ENCODE measurements at regions not wholly inside any gene's neighbourhood (a gene's known extent, or its start where the extent isn't known, plus 50 kb on each side); places are given as distances from the start of the nearest gene placed in this dataset.
"Not testable (repeated sequence)": the region's sequence is repeated elsewhere in the genome, so short reads cannot be mapped to it uniquely, and the experiment has no call there.

GRCh38 chr6:98384801-98385200 is 449.6 kb upstream of the POU3F2 start:
- Histone ChIP-seq H3K4me3 (no peak overlapping the region), H3K27ac (no peak overlapping the region), H4K20me1 (ENCODE audit: low read depth) (no peaks in the 10 kb centered on the region), H3K9ac (no peak overlapping the region), H2AFZ (replicated peaks) (peak overlapping the region; percentile 81), H3K36me3 (no peaks in the 10 kb centered on the region), H3K4me2 (peak overlapping the region; percentile 30), H3K9me3 (ENCODE audit: low read depth) (no peaks in the 10 kb centered on the region), H3K27me3 (no peaks in the 10 kb centered on the region), H3K4me1 (peaks cover 17% of the 10 kb centered on the region), H3F3A (ENCODE audit: low read depth) (peaks cover 4% of the 10 kb centered on the region), H3K79me2 (ENCODE audit: low read depth) (no peaks in the 10 kb centered on the region)
- DNase-seq (ENCODE audit: low spot score), result peak; percentile 19
- peak overlapping the region; percentile 32 for H3K27ac Mint-ChIP-seq
- H3K4me3 Mint-ChIP-seq, result peak overlapping the region; percentile 22
- peaks cover 2% of the 10 kb centered on the region for H3K27me3 Mint-ChIP-seq (ENCODE audit: insufficient read depth, low read depth)
- peaks cover 36% of the 10 kb centered on the region for H3K4me1 Mint-ChIP-seq
- H3K36me3 Mint-ChIP-seq, result peaks cover 3% of the 10 kb centered on the region
- TF ChIP-seq EZH2 (IDR thresholded peaks at IDR 0.05), result no peak
- no peak for TF ChIP-seq EZH2phosphoT487 (IDR thresholded peaks at IDR 0.05)
- TF ChIP-seq CTCF (IDR thresholded peaks at IDR 0.05), result no peak
- peaks cover 8% of the 10 kb centered on the region for H3K9me3 Mint-ChIP-seq

- no peaks in the 10 kb centered on the region for H3K4me1 Mint-ChIP-seq
- no peak overlapping the region for H3K4me2 ChIP-seq
- H4K20me1 ChIP-seq (ENCODE audit: low read depth), result no peaks in the 10 kb centered on the region
- no peaks in the 10 kb centered on the region for H3F3A ChIP-seq (ENCODE audit: low read depth)
- TF ChIP-seq EZH2 (IDR thresholded peaks at IDR 0.05) (no peak), EZH2phosphoT487 (IDR thresholded peaks at IDR 0.05) (no peak), CTCF (IDR thresholded peaks at IDR 0.05) (no peak)
- H3K36me3 Mint-ChIP-seq, result no peaks in the 10 kb centered on the region
- H3K27ac Mint-ChIP-seq, result no peak overlapping the region
- DNase-seq (ENCODE audit: low spot score), result no peak
- no peaks in the 10 kb centered on the region for H3K9me3 ChIP-seq (ENCODE audit: low read depth)
- no peaks in the 10 kb centered on the region for H3K4me1 ChIP-seq
- H3K9ac ChIP-seq, result no peak overlapping the region
- H3K9me3 Mint-ChIP-seq, result peaks cover 9% of the 10 kb centered on the region
- no peaks in the 10 kb centered on the region for H3K36me3 ChIP-seq
- no peak overlapping the region for H3K27ac ChIP-seq
- no peak overlapping the region for H3K4me3 Mint-ChIP-seq
- H2AFZ ChIP-seq (replicated peaks), result no peak overlapping the region
- H3K27me3 Mint-ChIP-seq (ENCODE audit: insufficient read depth, low read depth), result peaks cover 2% of the 10 kb centered on the region
- H3K27me3 ChIP-seq, result no peaks in the 10 kb centered on the region
- no peaks in the 10 kb centered on the region for H3K79me2 ChIP-seq (ENCODE audit: low read depth)
- no peak overlapping the region for H3K4me3 ChIP-seq
Observed at GRCh38 chr6:98395610-98396166, 438.7 kb upstream of the POU3F2 start.

GRCh38 chr6:98416027-98416426 is 418.3 kb upstream of the POU3F2 start:
- Histone ChIP-seq H2AFZ (replicated peaks) (no peak overlapping the region), H3K9me3 (ENCODE audit: low read depth) (no peaks in the 10 kb centered on the region), H3K27ac (no peak overlapping the region), H3K79me2 (ENCODE audit: low read depth) (no peaks in the 10 kb centered on the region), H3K9ac (no peak overlapping the region), H3K27me3 (no peaks in the 10 kb centered on the region), H3K4me3 (no peak overlapping the region), H4K20me1 (ENCODE audit: low read depth) (no peaks in the 10 kb centered on the region), H3K4me2 (no peak overlapping the region), H3K36me3 (peaks cover 3% of the 10 kb centered on the region), H3K4me1 (no peaks in the 10 kb centered on the region), H3F3A (ENCODE audit: low read depth) (no peaks in the 10 kb centered on the region)
- H3K27me3 Mint-ChIP-seq (ENCODE audit: insufficient read depth, low read depth), result peaks cover 4% of the 10 kb centered on the region
- H3K27ac Mint-ChIP-seq, result no peak overlapping the region
- peaks cover 27% of the 10 kb centered on the region for H3K9me3 Mint-ChIP-seq
- H3K36me3 Mint-ChIP-seq, result peaks cover 2% of the 10 kb centered on the region
- no peaks in the 10 kb centered on the region for H3K4me1 Mint-ChIP-seq
- TF ChIP-seq EZH2 (IDR thresholded peaks at IDR 0.05), result no peak
- no peak for TF ChIP-seq EZH2phosphoT487 (IDR thresholded peaks at IDR 0.05)
- no peak for TF ChIP-seq CTCF (IDR thresholded peaks at IDR 0.05)
- no peak overlapping the region for H3K4me3 Mint-ChIP-seq
- no peak for DNase-seq (ENCODE audit: low spot score)

GRCh38 chr6:98416497-98417158 is 417.7 kb upstream of the POU3F2 start:
- not testable (repeated sequence) for H3K36me3 ChIP-seq; H3K9ac ChIP-seq; H4K20me1 ChIP-seq (ENCODE audit: low read depth); H3K79me2 ChIP-seq (ENCODE audit: low read depth); H3K4me3 Mint-ChIP-seq; H3K4me2 ChIP-seq; H3K27me3 ChIP-seq; H3K9me3 ChIP-seq (ENCODE audit: low read depth); H3K27ac ChIP-seq; H3K27me3 Mint-ChIP-seq (ENCODE audit: insufficient read depth, low read depth); H3K27ac Mint-ChIP-seq; H3K36me3 Mint-ChIP-seq; H3K4me3 ChIP-seq; H3K4me1 Mint-ChIP-seq; H3F3A ChIP-seq (ENCODE audit: low read depth); H2AFZ ChIP-seq (replicated peaks); H3K4me1 ChIP-seq
- H3K9me3 Mint-ChIP-seq, result peaks cover 25% of the 10 kb centered on the region
- DNase-seq (ENCODE audit: low spot score), result peak; percentile 55

Measured in neural progenitor cell (in vitro differentiated cells).